NCI-H774 (cell line): ENCODE measurements at regions not wholly inside any gene's neighbourhood (a gene's known extent, or its start where the extent isn't known, plus 50 kb on each side); places are given as distances from the start of the nearest gene placed in this dataset.
"Not testable (repeated sequence)": the region's sequence is repeated elsewhere in the genome, so short reads cannot be mapped to it uniquely, and the experiment has no call there.

Experiments
- DNase-seq: peaks from one replicate; lab custom pipeline; 2025; lab: John Stamatoyannopoulos, UW

- not testable (repeated sequence) for DNase-seq
These were observed 586.5 kb downstream of the UQCRFS1 start for GRCh38 chr19:28626407-28626806.

- no peak for DNase-seq
These were observed 593.0 kb downstream of the UQCRFS1 start for GRCh38 chr19:28619816-28620429.

GRCh38 chr19:28618504-28618903, 594.4 kb downstream of the UQCRFS1 start:
- DNase-seq = no peak

- no peak for DNase-seq
These were observed 597.0 kb downstream of the UQCRFS1 start for GRCh38 chr19:28615966-28616365.

DNA sequence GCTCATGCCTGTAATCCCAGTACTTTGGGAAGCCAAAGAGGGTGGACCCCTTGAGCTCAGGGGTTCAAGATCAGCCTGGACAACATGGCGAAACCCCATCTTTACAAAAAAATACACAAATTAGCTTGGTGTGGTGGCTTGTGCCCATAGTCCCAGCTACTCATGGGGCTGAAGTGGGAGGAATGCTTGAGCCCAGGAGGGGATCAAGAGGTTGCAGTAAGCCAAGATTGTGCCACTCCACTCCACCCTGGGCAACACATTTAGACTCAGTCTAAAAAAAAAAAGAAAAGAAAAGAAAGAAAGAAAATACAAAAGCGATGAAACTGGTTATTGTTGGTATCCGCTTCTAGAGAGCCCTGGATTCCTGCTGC, 597.4 kb downstream of the UQCRFS1 start:
- no peak for DNase-seq

DNA sequence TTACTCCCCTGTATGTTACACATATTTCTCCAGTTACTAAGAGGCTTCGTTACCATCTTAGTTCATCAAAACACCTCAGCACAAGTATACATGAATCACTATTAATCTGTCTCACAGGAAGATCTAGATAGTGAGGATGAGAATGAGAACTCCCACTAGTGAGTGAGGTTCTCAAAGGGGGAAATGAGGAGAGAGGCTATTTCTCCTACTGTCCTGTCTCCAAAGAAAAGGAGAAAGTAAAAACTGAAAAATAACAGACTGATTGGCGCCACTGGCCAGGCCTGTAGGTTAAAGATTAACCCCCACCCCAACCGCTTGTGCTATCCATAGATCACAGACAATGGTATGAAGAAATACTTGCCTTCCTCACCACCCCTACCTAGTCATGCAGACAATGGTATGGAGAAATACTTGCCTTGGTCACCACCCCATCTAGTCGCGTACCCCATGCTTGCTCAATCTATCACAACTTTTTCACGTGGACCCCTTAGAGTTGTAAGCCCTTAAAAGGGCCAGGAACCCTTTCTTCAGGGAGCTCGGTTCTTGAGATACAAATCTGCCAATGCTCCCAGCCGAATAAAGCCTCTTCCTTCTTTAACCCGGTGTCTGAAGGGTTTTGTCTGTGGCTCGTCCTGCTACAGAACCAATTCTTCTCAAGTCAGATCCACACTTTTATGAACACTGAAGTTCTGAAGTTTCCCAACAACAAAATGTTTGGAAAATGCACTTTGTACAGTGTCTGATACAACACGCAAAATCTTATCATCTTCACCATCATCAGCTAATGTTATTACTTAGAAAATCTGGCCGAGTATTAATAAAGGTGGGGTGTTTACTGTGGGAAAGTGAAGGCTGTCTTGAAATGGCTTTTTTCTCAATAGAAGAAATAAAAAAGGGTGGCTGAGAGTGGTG, 598.1 kb downstream of the UQCRFS1 start:
- DNase-seq = no peak

GRCh38 chr19:28612275-28612769, 600.6 kb downstream of the UQCRFS1 start:
- no peak for DNase-seq

DNA sequence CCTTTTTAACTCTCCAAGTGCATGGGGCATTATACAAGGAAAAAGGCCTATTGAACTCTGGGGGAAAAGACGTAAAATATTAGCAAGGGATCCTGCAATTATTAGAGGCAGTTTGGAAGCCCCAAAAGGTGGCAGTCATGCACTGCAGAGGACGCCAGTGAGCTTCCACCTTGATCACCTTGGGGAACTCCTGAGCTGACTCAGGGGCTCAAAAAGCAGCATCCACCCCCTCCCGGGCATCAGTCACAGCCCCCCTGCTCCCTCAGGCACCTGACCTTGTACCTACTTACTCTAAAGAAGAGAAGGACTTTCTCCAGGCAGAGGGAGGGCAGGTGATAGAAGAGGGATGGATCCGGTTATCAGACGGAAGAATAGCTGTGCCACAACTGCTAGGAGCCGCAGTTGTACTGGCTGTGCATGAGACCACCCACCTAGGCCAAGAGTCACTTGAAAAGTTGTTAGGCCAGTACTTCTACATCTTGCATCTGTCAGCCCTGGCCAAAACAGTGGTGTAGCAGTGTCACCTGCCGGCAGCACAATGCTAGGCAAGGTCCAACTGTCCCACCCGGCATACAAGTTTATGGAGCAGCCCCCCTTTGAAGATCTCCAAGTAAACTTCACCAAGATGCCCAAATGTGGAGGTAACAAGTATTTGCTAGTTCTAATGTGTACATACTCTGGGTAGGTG, 601.6 kb downstream of the UQCRFS1 start:
- not testable (repeated sequence) for DNase-seq

DNA sequence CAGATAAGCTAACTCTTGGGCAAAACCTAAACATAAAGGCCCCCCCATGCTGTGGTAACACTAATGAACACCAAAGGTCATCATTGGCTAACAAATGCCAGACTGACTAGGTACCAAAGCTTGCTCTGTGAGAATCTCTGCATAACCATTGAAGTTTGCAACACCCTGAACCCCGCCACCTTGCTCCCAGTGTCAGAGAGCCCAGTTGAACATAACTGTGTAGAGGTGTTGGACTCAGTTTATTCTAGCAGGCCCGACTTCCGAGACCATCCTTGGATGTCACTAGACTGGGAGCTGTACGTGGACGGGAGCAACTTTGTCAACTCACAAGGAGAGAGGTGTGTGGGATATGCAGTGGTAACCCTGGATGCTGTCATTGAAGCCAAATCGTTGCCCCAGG, 602.2 kb downstream of the UQCRFS1 start:
- DNase-seq = no peak

DNA sequence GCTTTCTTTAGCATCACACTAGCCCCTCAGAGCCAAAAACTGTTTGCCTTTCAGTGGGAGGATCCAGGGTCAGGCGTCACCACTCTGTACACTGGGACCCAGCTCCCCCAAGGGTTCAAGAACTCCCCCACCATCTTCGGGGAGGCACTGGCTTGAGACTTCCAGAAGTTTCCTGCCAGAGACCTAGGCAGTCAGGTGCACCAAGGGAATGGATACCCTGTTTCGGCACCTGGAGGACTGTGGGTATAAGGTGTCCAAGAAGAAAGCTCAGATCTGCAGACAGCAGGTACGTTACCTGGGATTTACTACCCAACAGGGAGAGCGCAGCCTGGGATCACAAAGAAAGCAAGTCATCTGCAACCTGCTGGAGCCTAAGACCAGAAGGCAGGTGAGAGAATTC, 603.0 kb downstream of the UQCRFS1 start:
- no peak for DNase-seq

DNA sequence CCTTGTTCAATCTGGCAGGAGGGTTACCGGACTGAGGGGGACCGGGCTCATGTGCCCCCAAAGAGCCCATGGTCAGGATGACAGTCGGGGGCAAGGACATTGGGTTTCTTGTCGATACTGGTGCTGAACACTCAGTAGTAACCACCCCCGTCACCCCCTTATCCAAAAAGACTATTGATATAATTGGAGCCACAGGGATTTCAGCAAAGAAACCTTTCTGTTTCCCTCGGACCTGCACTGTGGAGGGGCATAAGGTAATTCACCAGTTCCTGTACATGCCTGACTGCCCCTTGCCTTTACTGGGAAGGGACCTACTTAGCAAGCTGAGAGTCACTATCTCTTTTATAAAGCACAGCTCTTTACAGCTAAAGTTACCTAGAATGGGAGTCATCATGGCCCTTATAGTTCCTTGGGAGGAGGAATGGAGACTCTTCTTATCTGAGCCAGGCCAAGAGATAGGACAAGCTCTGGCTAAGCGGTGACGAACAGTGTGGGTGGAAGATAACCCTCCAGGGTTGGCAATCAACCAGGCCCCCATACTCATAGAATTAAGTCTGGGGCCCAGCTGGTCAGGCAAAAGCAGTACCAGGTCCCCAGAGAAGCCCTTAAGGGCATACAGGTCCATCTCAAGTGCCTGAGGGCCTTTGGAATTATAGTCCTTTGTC, 603.7 kb downstream of the UQCRFS1 start:
- DNase-seq = no peak

GRCh38 chr19:28608292-28608691, 604.7 kb downstream of the UQCRFS1 start:
- no peak for DNase-seq

DNA sequence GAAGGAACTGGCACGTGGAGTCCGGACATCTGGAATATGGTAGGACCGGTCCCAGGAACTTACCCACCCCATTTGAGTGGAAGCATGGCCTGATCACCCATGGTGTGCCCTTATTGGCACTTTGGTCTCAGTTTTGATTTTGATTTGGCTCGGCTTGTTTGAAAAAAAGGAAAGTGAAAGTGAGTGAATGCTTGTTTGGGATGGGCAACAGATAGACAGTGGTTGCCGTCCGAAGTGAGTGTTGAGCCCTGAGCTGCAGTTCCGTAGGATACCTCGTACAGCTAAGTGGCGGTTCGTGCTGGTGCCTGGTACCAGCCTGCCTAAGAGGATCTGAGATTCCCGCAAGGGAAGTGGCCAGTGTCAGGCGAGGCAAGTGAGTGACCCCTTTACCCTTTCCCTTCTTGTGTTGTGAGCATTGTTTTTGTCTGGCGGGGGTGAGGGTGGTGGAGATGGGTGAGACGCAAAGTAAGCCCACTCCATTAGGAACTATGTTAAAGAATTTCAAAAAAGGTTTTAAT, 605.8 kb downstream of the UQCRFS1 start:
- no peak for DNase-seq

DNA sequence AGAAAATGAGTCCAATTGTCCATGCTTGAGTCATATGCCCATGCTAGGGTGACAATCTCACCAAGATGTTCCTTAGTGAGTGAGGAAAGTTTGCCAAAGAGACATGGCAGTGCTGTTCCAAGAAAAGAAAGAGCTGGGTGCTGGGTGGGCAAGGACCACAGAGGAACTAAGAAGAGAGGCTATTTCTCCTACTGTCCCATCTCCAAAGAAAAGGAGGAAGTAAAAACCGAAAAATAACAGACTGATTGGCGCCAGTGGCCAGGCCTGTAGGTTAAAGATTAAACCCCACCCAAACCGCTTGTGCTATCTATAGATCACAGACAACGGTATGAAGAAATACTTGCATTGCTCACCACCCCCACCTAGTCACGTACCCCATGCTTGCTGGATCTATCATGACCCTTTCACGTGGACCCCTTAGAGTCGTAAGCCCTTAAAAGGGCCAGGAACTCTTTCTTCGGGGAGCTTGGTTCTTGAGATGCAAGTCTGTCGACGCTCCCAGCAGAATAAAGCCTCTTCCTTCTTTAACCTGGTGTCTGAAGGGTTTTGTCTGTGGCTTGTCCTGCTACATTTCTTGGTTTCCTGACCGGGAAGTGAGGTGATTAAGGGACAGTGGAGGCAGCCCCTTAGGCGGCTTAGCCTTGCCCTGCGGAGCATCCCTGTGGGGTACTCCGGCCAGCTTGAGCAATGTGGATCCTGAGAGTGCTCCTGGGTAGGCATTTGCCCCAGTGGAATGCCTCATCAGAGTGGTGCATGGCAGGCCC, 606.5 kb downstream of the UQCRFS1 start:
- DNase-seq = no peak

DNA sequence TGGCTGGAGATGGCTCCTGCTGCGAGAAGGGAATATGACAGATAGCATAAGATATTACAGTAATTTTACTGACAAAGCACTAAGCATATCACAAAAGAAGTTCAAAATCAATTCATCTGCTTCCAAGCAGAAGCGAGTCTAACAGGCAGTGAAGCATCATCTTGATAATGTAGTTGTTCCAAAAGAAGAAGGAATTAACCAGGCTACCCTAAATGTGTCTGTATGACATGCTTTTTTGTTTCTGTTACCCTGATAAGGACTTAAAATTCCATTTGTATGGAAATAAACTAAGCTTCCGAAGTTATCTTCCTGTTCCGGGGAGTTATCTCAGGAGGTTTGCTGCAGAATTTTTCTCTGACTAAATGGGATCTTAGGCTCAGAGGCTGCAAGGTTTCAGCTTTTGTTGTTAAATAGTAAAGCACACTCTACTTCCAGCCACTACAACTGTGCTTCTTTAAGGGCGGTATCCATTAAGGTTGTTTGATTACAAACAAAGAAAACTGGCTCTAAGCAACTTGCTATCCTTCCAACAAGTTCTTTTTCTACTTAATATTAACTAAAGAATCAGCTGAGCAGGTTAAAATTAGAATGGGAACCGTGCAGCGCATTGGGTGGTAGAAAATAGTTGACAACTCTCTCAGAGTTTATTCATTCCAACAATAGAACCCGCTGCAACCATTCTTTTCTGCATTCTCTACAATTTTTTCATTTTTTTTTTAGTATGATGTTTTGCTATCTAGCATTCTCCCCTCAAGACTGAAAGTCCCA, 607.3 kb downstream of the UQCRFS1 start:
- DNase-seq = no peak

- DNase-seq = no peak
These were observed 609.5 kb downstream of the UQCRFS1 start for GRCh38 chr19:28603453-28603852.

DNA sequence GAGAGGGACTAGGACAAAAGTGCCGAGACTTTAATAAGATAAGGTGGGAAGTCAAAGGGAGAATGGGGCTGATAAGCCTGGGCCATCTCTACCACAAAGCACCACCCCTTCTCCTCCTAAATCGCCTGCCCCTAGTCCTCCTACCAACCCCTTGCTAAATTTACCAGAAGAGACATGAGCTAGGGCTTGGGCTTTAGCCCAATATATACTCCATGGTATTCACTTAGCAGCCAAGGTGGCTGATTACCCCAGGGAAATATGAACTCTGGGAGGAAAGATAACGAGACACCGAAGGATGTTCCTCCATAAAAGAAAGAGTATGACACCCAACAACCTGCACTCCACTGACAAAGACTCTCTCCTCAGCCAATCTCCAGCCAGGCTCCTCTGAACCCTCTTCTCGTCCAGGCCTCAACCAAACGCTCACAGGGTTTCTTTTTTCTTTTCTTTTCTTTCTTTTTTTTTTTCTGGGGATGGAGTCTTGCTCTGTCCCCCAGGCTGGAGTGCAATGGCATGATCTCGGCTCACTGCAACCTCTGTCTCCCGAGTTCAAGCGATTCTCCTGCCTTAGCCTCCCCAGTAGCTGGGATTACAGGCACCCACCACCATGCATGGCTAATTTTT, 610.2 kb downstream of the UQCRFS1 start:
- DNase-seq = no peak

- DNase-seq = no peak
These were observed 611.1 kb downstream of the UQCRFS1 start for GRCh38 chr19:28601723-28602440.

DNA sequence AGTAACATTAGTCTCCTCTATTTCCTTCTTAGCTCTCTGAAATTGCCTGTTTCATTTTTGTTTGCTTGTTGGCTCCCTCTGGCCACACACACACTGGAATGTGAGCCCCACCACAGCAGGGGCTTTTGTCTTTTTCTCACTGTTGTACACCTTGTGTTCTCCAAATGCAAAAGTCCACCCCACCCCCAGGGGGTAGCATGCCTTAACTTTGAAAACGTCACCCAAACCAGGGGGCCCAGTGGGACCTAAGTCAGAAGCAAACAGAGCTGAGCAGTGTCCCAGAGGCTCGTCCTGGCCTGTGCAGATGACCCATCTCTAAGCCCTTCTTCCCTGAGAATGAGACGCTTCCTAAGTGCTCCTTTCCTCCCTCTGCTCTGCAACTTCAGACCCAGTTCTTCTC, 614.1 kb downstream of the UQCRFS1 start:
- no peak for DNase-seq
